Right lobe of liver (tissue), 4 donors: ENCODE measurements at regions not wholly inside any gene's neighbourhood (a gene's known extent, or its start where the extent isn't known, plus 50 kb on each side); places are given as distances from the start of the nearest gene placed in this dataset.

Source experiments
- CTCF ChIP-seq, 4 donors: fragments of 200-600 bp in 3 of 4; fragments of 450-650 bp in 1 of 4; IDR thresholded peaks; one replicate each; pipeline versions ENCODE4 v1.5.1 to v1.8.0; 2016 to 2022; ENCODE audit warnings: antibody characterized with exemption in 4 of 4, mild to moderate bottlenecking in 2 of 4
- POLR2A ChIP-seq: fragments of 450-650 bp; IDR thresholded peaks from one replicate; pipeline ENCODE4 v1.6.1; 2017; ENCODE audit warnings: antibody characterized with exemption, mild to moderate bottlenecking
- donor health status: DM: no; HTN: no; CAD: no.
- donor health status: DM: no; HTN: no; CAD: no.
- donor health status: DM: no; HTN: yes; CAD: no.

GRCh38 chr22:48310740-48311139 is 1516.9 kb downstream of the BRD1 start:
- TF ChIP-seq CTCF (IDR thresholded peaks at IDR 0.05) (no peak), POLR2A (no peak)
